H9 (cell line): ENCODE measurements at regions not wholly inside any gene's neighbourhood (a gene's known extent, or its start where the extent isn't known, plus 50 kb on each side); places are given as distances from the start of the nearest gene placed in this dataset.

Experiments used
- DNase-seq: peaks from one replicate; pipeline ENCODE4 v3.0.0-alpha.2; 2017
- H2AFZ ChIP-seq: one replicate; pipeline ENCODE4 v1.6.1; 2013; ENCODE audit warnings: mild to moderate bottlenecking, low read length, control low read depth, moderate library complexity
- H2AK5ac ChIP-seq: 2 replicates; pipeline ENCODE4 v1.6.1; 2013; ENCODE audit warnings: low read length, control low read depth, mixed read lengths; ENCODE audit not compliant: insufficient read length
- H2BK120ac ChIP-seq: one replicate; pipeline ENCODE4 v1.6.1; 2013; ENCODE audit warnings: low read depth, mild to moderate bottlenecking, low read length, control low read depth, inconsistent platforms; ENCODE audit not compliant: poor library complexity, severe bottlenecking
- H2BK12ac ChIP-seq: 2 replicates; pipeline ENCODE4 v1.6.1; 2013; ENCODE audit warnings: low read length, control low read depth, mixed read lengths, low read depth; ENCODE audit not compliant: insufficient read length
- H2BK15ac ChIP-seq: 2 replicates; pipeline ENCODE4 v1.6.1; 2013; ENCODE audit warnings: low read depth, low read length, control low read depth
- H2BK20ac ChIP-seq: one replicate; pipeline ENCODE4 v1.6.1; 2013; ENCODE audit warnings: low read depth, mild to moderate bottlenecking, low read length, control low read depth, inconsistent platforms; ENCODE audit not compliant: poor library complexity, severe bottlenecking
- H2BK5ac ChIP-seq: 2 replicates; pipeline ENCODE4 v1.6.1; 2013; ENCODE audit warnings: low read length, control low read depth, mixed read lengths; ENCODE audit not compliant: insufficient read length
- H3K14ac ChIP-seq: 2 replicates; pipeline ENCODE4 v1.6.1; 2013; ENCODE audit warnings: low read length, control low read depth; ENCODE audit not compliant: insufficient read depth
- H3K18ac ChIP-seq: 2 replicates; pipeline ENCODE4 v1.6.1; 2013; ENCODE audit warnings: low read depth, mild to moderate bottlenecking, mixed read lengths, low read length, control low read depth; ENCODE audit not compliant: insufficient read length
- H3K23ac ChIP-seq: 2 replicates; pipeline ENCODE4 v1.6.1; 2013; ENCODE audit warnings: low read length, control low read depth, mixed read lengths, low read depth; ENCODE audit not compliant: insufficient read length
- H3K23me2 ChIP-seq: 2 replicates; pipeline ENCODE4 v1.6.1; 2013; ENCODE audit warnings: low read depth, mild to moderate bottlenecking, mixed read lengths, low read length, control low read depth; ENCODE audit not compliant: insufficient read length, poor library complexity, severe bottlenecking
- H3K27ac ChIP-seq: 2 replicates; pipeline ENCODE4 v1.5.1; 2013; ENCODE audit warnings: low read length, control low read depth, mixed read lengths, low read depth; ENCODE audit not compliant: insufficient read length
- H3K27me3 ChIP-seq: 2 replicates; pipeline ENCODE4 v1.6.1; 2013; ENCODE audit warnings: low read length, control low read depth, inconsistent platforms; ENCODE audit not compliant: insufficient read depth
- H3K4ac ChIP-seq: 2 replicates; pipeline ENCODE4 v1.6.1; 2013; ENCODE audit warnings: low read depth, mild to moderate bottlenecking, control low read depth, inconsistent platforms, low read length, moderate library complexity
- H3K4me1 ChIP-seq: 2 replicates; pipeline ENCODE4 v1.6.1; 2013; ENCODE audit warnings: low read length, control low read depth, inconsistent platforms; ENCODE audit not compliant: insufficient read depth
- H3K4me2 ChIP-seq: 2 replicates; pipeline ENCODE4 v1.6.1; 2013; ENCODE audit warnings: low read length, control low read depth, mixed read lengths; ENCODE audit not compliant: insufficient read length, insufficient read depth
- H3K56ac ChIP-seq: 2 replicates; pipeline ENCODE4 v1.6.1; 2013; ENCODE audit warnings: low read depth, mild to moderate bottlenecking, mixed read lengths, low read length, control low read depth; ENCODE audit not compliant: insufficient read length
- H3K79me1 ChIP-seq: 2 replicates; pipeline ENCODE4 v1.6.1; 2013; ENCODE audit warnings: low read depth, mild to moderate bottlenecking, moderate library complexity, low read length, control low read depth, inconsistent platforms; ENCODE audit not compliant: insufficient read depth, poor library complexity, severe bottlenecking
- H3K79me2 ChIP-seq: 2 replicates; pipeline ENCODE4 v1.6.1; 2013; ENCODE audit warnings: low read length, control low read depth, inconsistent platforms; ENCODE audit not compliant: insufficient read depth
- H3K9ac ChIP-seq: 2 replicates; pipeline ENCODE4 v1.6.1; 2013; ENCODE audit warnings: low read length, control low read depth, mixed read lengths; ENCODE audit not compliant: insufficient read length; ENCODE audit errors: extremely low read depth
- H3K9me3 ChIP-seq: one replicate; pipeline ENCODE4 v1.6.1; 2013; ENCODE audit warnings: low read depth, low read length, inconsistent platforms; ENCODE audit not compliant: control insufficient read depth
- H3T11ph ChIP-seq: one replicate; pipeline ENCODE4 v1.6.1; 2013; ENCODE audit warnings: mild to moderate bottlenecking, low read length, control low read depth, inconsistent platforms
- H4K20me1 ChIP-seq: one replicate; pipeline ENCODE4 v1.6.1; 2013; ENCODE audit not compliant: control insufficient read depth, insufficient read length, insufficient read depth
- H4K5ac ChIP-seq: 2 replicates; pipeline ENCODE4 v1.6.1; 2013; ENCODE audit warnings: low read depth, mild to moderate bottlenecking, mixed read lengths, low read length, control low read depth; ENCODE audit not compliant: insufficient read length
- H4K8ac ChIP-seq: replicated peaks from 2 replicates; pipeline ENCODE4 v1.6.1; 2013; ENCODE audit warnings: low read length, control low read depth, mixed read lengths, low read depth; ENCODE audit not compliant: insufficient read length
- H4K91ac ChIP-seq: 2 replicates; pipeline ENCODE4 v1.6.1; 2013; ENCODE audit warnings: low read depth, mild to moderate bottlenecking, moderate library complexity, mixed read lengths, low read length, control low read depth; ENCODE audit not compliant: insufficient read length
- H3K27ac Mint-ChIP-seq, 3 experiments: 2 replicates in 2 of 3; 3 replicates in 1 of 3; pipeline ENCODE4 v1.8.0; 2020 to 2021; ENCODE audit warnings: mixed read lengths in 3 of 3, mild to moderate bottlenecking in 1 of 3, moderate library complexity in 1 of 3
- H3K27me3 Mint-ChIP-seq: 2 replicates; pipeline ENCODE4 v1.8.0; 2021; ENCODE audit warnings: low read depth, mild to moderate bottlenecking, moderate library complexity, mixed read lengths
- H3K36me3 Mint-ChIP-seq, 3 experiments: 2 replicates in 2 of 3; 3 replicates in 1 of 3; pipeline ENCODE4 v1.8.0; 2020 to 2021; ENCODE audit warnings: low read depth in 3 of 3, mixed read lengths in 3 of 3; ENCODE audit not compliant: insufficient read depth in 1 of 3
- H3K4me1 Mint-ChIP-seq, 2 experiments: 2 replicates each; pipeline ENCODE4 v1.8.0; 2020; ENCODE audit warnings: mixed read lengths in 2 of 2
- H3K4me3 Mint-ChIP-seq, 2 experiments: 2 replicates in 1 of 2; 3 replicates in 1 of 2; pipeline ENCODE4 v1.8.0; 2020 to 2021; ENCODE audit warnings: mild to moderate bottlenecking in 2 of 2, mixed read lengths in 2 of 2, moderate library complexity in 1 of 2
- H3K9me3 Mint-ChIP-seq, 2 experiments: 2 replicates in 1 of 2; 3 replicates in 1 of 2; pipeline ENCODE4 v1.8.0; 2020; ENCODE audit warnings: mild to moderate bottlenecking in 2 of 2, mixed read lengths in 2 of 2, moderate library complexity in 1 of 2
- WGBS: extraction: QIAGEN DNeasy Blood & Tissue Kit; methylation state at CpG from one replicate; pipeline ENCODE4 v1.1.7; 2013; ENCODE audit warnings: missing lambda C conversion rate, low lambda C conversion rate, mixed read lengths; ENCODE audit not compliant: insufficient read length; ENCODE audit errors: extremely low coverage; 5-methylcytosine and 5-hydroxymethylcytosine counted together
- TF ChIP-seq, protein P1 (sequence below): fragments of 200-600 bp; sonication (generic); conservative IDR thresholded peaks from 3 replicates; pipeline ENCODE4 v1.8.0; 2021; ENCODE audit warnings: antibody characterized with exemption, mild to moderate bottlenecking

DNA sequence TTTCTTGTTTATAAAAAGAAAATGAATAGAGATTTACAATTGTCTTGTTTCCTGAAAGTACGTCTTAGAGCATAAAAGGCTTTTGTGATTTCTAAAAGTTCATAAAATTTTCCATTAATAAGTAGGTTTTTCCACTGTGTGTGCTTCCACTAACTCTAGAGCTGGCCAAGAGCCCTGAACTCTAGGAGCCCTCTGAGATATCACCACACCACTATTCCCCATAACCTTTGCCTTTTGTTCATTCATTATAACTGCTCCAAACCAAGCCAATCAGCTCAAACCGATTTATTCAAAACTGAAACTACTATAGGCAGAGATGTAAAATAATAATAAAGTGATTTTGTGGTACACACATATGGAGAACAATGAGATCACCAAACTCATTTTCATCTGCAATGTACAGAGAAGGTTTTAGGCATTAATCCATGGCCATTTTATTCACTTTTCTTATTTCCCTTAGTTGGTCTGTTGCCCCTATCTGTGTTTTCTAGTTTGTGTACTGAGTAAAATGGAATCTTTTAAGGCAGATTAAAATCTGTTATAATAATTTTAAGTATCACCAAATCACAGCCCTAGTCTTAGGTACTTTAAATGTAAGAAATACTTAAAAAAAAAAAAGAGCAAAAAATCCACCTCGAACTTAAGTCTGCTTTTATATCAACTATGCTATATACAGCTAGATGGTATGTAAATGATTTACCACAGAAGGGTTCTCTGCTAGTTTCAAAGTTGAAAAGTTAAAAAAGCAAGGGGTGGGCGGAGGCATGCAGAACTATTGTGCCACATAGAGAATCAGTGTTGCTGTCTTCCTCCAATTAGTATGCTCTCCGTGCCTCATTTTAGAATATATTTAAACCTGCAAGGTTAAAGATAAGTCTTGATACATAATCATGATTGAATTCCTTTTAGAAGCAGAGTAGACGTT, 311.3 kb downstream of the KLF12 start:
- Histone ChIP-seq H3K79me2 (no peaks in the 10 kb centered on the region), H3K27me3 (no peaks in the 10 kb centered on the region), H2BK15ac (no peak overlapping the region), H2BK120ac (no peak overlapping the region), H3K4me2 (no peak overlapping the region), H3K27ac (no peak overlapping the region), H2AFZ (no peak overlapping the region), H3K9ac (no peak overlapping the region), H3K9me3 (no peaks in the 10 kb centered on the region), H2BK5ac (no peak overlapping the region), H3K23me2 (no peaks in the 10 kb centered on the region), H3K14ac (no peak overlapping the region), H4K20me1 (no peaks in the 10 kb centered on the region), H3T11ph (no peak overlapping the region), H3K4ac (no peak overlapping the region), H3K56ac (no peak overlapping the region), H3K23ac (no peak overlapping the region), H4K91ac (no peak overlapping the region), H3K18ac (no peak overlapping the region), H2BK20ac (no peak overlapping the region), H4K8ac (no peak overlapping the region), H2BK12ac (no peak overlapping the region), H4K5ac (no peak overlapping the region), H3K79me1 (no peaks in the 10 kb centered on the region), H3K4me1 (no peaks in the 10 kb centered on the region), H2AK5ac (no peak overlapping the region)
- no peak overlapping the region for H3K27ac Mint-ChIP-seq
- no peak for DNase-seq
- H3K36me3 Mint-ChIP-seq, result peaks cover 0 to 14% (median 0%) of the 10 kb centered on the region in 3 experiments; a peak in 2 of 7 replicates
- H3K9me3 Mint-ChIP-seq, result peaks cover 0 to 1% of the 10 kb centered on the region in 2 experiments; a peak in 1 of 5 replicates
- TF ChIP-seq, protein P1, sequence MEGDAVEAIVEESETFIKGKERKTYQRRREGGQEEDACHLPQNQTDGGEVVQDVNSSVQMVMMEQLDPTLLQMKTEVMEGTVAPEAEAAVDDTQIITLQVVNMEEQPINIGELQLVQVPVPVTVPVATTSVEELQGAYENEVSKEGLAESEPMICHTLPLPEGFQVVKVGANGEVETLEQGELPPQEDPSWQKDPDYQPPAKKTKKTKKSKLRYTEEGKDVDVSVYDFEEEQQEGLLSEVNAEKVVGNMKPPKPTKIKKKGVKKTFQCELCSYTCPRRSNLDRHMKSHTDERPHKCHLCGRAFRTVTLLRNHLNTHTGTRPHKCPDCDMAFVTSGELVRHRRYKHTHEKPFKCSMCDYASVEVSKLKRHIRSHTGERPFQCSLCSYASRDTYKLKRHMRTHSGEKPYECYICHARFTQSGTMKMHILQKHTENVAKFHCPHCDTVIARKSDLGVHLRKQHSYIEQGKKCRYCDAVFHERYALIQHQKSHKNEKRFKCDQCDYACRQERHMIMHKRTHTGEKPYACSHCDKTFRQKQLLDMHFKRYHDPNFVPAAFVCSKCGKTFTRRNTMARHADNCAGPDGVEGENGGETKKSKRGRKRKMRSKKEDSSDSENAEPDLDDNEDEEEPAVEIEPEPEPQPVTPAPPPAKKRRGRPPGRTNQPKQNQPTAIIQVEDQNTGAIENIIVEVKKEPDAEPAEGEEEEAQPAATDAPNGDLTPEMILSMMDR, result no peak
- WGBS, result no CpG with 5 or more reads among the region's 6 CpGs
- H3K4me1 Mint-ChIP-seq, result peaks cover 0 to 9% of the 10 kb centered on the region in 2 experiments; a peak in 2 of 4 replicates
- H3K4me3 Mint-ChIP-seq, result no peak overlapping the region
- no peaks in the 10 kb centered on the region for H3K27me3 Mint-ChIP-seq
